GM23338 (cell line): ENCODE measurements at regions not wholly inside any gene's neighbourhood (a gene's known extent, or its start where the extent isn't known, plus 50 kb on each side); places are given as distances from the start of the nearest gene placed in this dataset.

ENCODE experiments used
- CREB1 ChIP-seq: fragments of 250-450 bp; sonication (Bioruptor Pico); IDR thresholded peaks from 2 replicates; pipeline ENCODE4 v1.5.0; 2020; ENCODE audit warnings: low read depth, mild to moderate bottlenecking, moderate library complexity
- JUNB ChIP-seq: IDR thresholded peaks from one replicate; pipeline ENCODE4 v1.6.1; 2016; ENCODE audit warnings: antibody characterized with exemption; ENCODE audit not compliant: unreplicated experiment
- POLR2AphosphoS5 ChIP-seq: IDR thresholded peaks from 2 replicates; pipeline ENCODE4 v1.6.1; 2016; ENCODE audit warnings: antibody characterized with exemption, low read depth
- REST ChIP-seq: IDR thresholded peaks from one replicate; pipeline ENCODE4 v1.6.1; 2018; ENCODE audit warnings: antibody characterized with exemption; ENCODE audit not compliant: unreplicated experiment
- STAT1 ChIP-seq: IDR thresholded peaks from one replicate; pipeline ENCODE4 v1.6.1; 2016; ENCODE audit warnings: antibody characterized with exemption; ENCODE audit not compliant: unreplicated experiment
- ZNF114 ChIP-seq: fragments of 250-450 bp; sonication (Bioruptor Pico); IDR thresholded peaks from 2 replicates; pipeline ENCODE4 v1.5.0; 2020; ENCODE audit warnings: mild to moderate bottlenecking, moderate library complexity
- ZNF331 ChIP-seq: fragments of 250-450 bp; sonication (Bioruptor Pico); IDR thresholded peaks from 2 replicates; pipeline ENCODE4 v1.5.0; 2020; ENCODE audit warnings: low read depth, mild to moderate bottlenecking, moderate library complexity
- ZNF462 ChIP-seq: fragments of 250-450 bp; sonication (Bioruptor Pico); IDR thresholded peaks from 2 replicates; pipeline ENCODE4 v1.5.0; 2020; ENCODE audit warnings: mild to moderate bottlenecking, moderate library complexity

- TF ChIP-seq ZNF462 (CRISPR knock-in tag) (no peak), JUNB (no peak), STAT1 (no peak), POLR2AphosphoS5 (no peak), ZNF331 (CRISPR knock-in tag) (no peak), REST (no peak), CREB1 (no peak), ZNF114 (CRISPR knock-in tag) (no peak)
Observed at GRCh38 chr3:135851201-135852081, 114.1 kb upstream of the PPP2R3A start (continued).
